K562 (cell line): ENCODE measurements at regions not wholly inside any gene's neighbourhood (a gene's known extent, or its start where the extent isn't known, plus 50 kb on each side); places are given as distances from the start of the nearest gene placed in this dataset.

ENCODE experiments used
- ARNT ChIP-seq, 2 experiments: fragments of 450-650 bp; IDR thresholded peaks; 2 replicates each; pipeline ENCODE4 v1.6.1; 2016; ENCODE audit warnings: mild to moderate bottlenecking in 1 of 2
- CC2D1A ChIP-seq: fragments of 450-650 bp; IDR thresholded peaks from 2 replicates; pipeline ENCODE4 v1.6.1; 2017; ENCODE audit warnings: mild to moderate bottlenecking
- DDX20 ChIP-seq: fragments of 450-650 bp; IDR thresholded peaks from 2 replicates; pipeline ENCODE4 v1.6.1; 2016; ENCODE audit warnings: missing genetic modification characterization, low read depth, mild to moderate bottlenecking, missing compliant biosample characterization, moderate library complexity
- E2F3 ChIP-seq: fragments of 250-450 bp; sonication (Bioruptor Pico); IDR thresholded peaks from 2 replicates; pipeline ENCODE4 v1.4.0; 2020; ENCODE audit warnings: mild to moderate bottlenecking
- E2F8 ChIP-seq: fragments of 450-650 bp; IDR thresholded peaks from 2 replicates; pipeline ENCODE4 v1.7.1; 2018; ENCODE audit warnings: mild to moderate bottlenecking, low read depth; ENCODE audit not compliant: partially characterized antibody
- FOXK2 ChIP-seq, 2 experiments: fragments of 450-650 bp; IDR thresholded peaks in 1 of 2; conservative IDR thresholded peaks in 1 of 2; 2 replicates each; pipeline ENCODE4 v1.6.1; 2016; ENCODE audit warnings: low read depth in 2 of 2, mild to moderate bottlenecking in 1 of 2
- JUN ChIP-seq, 2 experiments: sonication (generic) in 1 of 2; formaldehyde crosslinking in 1 of 2; IDR thresholded peaks; 2 replicates each; pipeline versions ENCODE4 v1.6.1 to v1.8.0; 2012 to 2022; ENCODE audit warnings: borderline replicate concordance in 2 of 2, mild to moderate bottlenecking in 2 of 2, improper control_type of control experiment in 1 of 2, low read depth in 1 of 2, low read length in 1 of 2, missing genetic modification reagents in 1 of 2
- MLLT1 ChIP-seq, 2 experiments: fragments of 450-650 bp; IDR thresholded peaks; 2 replicates each; pipeline ENCODE4 v1.6.1; 2016
- MXI1 ChIP-seq: IDR thresholded peaks from 2 replicates; pipeline ENCODE4 v1.6.1; 2011; ENCODE audit warnings: low read depth, mild to moderate bottlenecking, improper control_type of control experiment, low read length
- NUFIP1 ChIP-seq: fragments of 450-650 bp; IDR thresholded peaks from 2 replicates; pipeline ENCODE4 v1.6.1; 2018; ENCODE audit not compliant: partially characterized antibody
- OTX1 ChIP-seq: fragments of 450-650 bp; formaldehyde crosslinking; IDR thresholded peaks from 2 replicates; pipeline ENCODE4 v1.4.0; 2022; ENCODE audit warnings: mild to moderate bottlenecking
- SAFB ChIP-seq: fragments of 200-400 bp; formaldehyde crosslinking; IDR thresholded peaks from 2 replicates; pipeline ENCODE4 v1.6.1; 2017; ENCODE audit warnings: low read depth, low read length, borderline replicate concordance
- SNAPC5 ChIP-seq: fragments of 250-450 bp; sonication (Bioruptor Pico); IDR thresholded peaks from 2 replicates; pipeline ENCODE4 v1.8.0; 2021; ENCODE audit warnings: moderate library complexity, mild to moderate bottlenecking, inconsistent platforms
- SNIP1 ChIP-seq: fragments of 450-650 bp; IDR thresholded peaks from 2 replicates; pipeline ENCODE4 v1.7.1; 2017; ENCODE audit warnings: low read depth, mild to moderate bottlenecking
- SRF ChIP-seq, 2 experiments: fragments of 250-450, 450-650 bp in 1 of 2; sonication (Bioruptor Pico) in 1 of 2; sonication (generic) in 1 of 2; formaldehyde crosslinking; IDR thresholded peaks; 2 replicates each; pipeline versions ENCODE4 v1.5.0 to v1.5.1; 2020 to 2022; ENCODE audit warnings: mild to moderate bottlenecking in 1 of 2, missing genetic modification reagents in 1 of 2
- TARDBP ChIP-seq: fragments of 450-650 bp; IDR thresholded peaks from 2 replicates; pipeline ENCODE4 v1.6.1; 2016
- TCFL5 ChIP-seq: fragments of 250-450 bp; sonication (Bioruptor Pico); conservative IDR thresholded peaks from 2 replicates; pipeline ENCODE4 v1.6.1; 2021; ENCODE audit warnings: mild to moderate bottlenecking, moderate library complexity, matching md5 sums
- ZBED1 ChIP-seq: IDR thresholded peaks from 2 replicates; pipeline ENCODE4 v1.6.1; 2014
- ZBTB33 ChIP-seq: sonication (generic); formaldehyde crosslinking; IDR thresholded peaks from 2 replicates; pipeline ENCODE4 v1.8.1; 2023; ENCODE audit warnings: mild to moderate bottlenecking, missing genetic modification reagents
- ZFP30 ChIP-seq: fragments of 250-450 bp; sonication (Bioruptor Pico); IDR thresholded peaks from 2 replicates; pipeline ENCODE4 v1.8.0; 2022; ENCODE audit warnings: moderate library complexity, mild to moderate bottlenecking, inconsistent platforms, borderline replicate concordance
- ZNF263 ChIP-seq: sonication (generic); formaldehyde crosslinking; IDR thresholded peaks from 2 replicates; pipeline ENCODE4 v1.8.0; 2022; ENCODE audit warnings: mild to moderate bottlenecking, missing genetic modification reagents, borderline replicate concordance
- ZNF436 ChIP-seq: fragments of 250-450, 450-650 bp; sonication (Bioruptor Pico); formaldehyde crosslinking; IDR thresholded peaks from 2 replicates; pipeline ENCODE4 v1.7.0; 2020; ENCODE audit warnings: mild to moderate bottlenecking
- ZNF766 ChIP-seq: fragments of 200-800 bp; sonication (Bioruptor generic); conservative IDR thresholded peaks from 2 replicates; pipeline ENCODE4 v1.6.1; 2016; ENCODE audit warnings: missing genetic modification characterization, missing compliant biosample characterization

GRCh38 chr6:146893690-146894089 is 294.9 kb downstream of the ADGB start (continued):
- no peak for TF ChIP-seq ZNF263 (CRISPR knock-in tag)
- TF ChIP-seq SNIP1: no peak
- TF ChIP-seq DDX20: 0 out of 2 replicates have a peak, but pooled peaks have one; percentile 16
- TF ChIP-seq CC2D1A: no peak
- TF ChIP-seq FOXK2 (conservative IDR thresholded peaks at IDR 0.05 in 1 of 2, IDR thresholded peaks at IDR 0.05 in 1 of 2; ENCODE audit: low read depth in 2 of 2): no peak
- no peak for TF ChIP-seq ZBED1
- no peak for TF ChIP-seq SRF (CRISPR knock-in tag; IDR thresholded peaks at IDR 0.05)
- TF ChIP-seq SAFB: no peak
- TF ChIP-seq E2F8: no peak
- TF ChIP-seq ZBTB33: no peak
- 0 out of 2 replicates have a peak, but pooled peaks have one; percentile 42 for TF ChIP-seq ZNF436 (CRISPR knock-in tag)
- TF ChIP-seq MXI1: no peak
- TF ChIP-seq ZFP30 (CRISPR knock-in tag): no peak
- no peak for TF ChIP-seq E2F3 (CRISPR knock-in tag)
- TF ChIP-seq MLLT1 (IDR thresholded peaks at IDR 0.05): peak in 1 of 2 experiments; percentile 64; a peak in 3 of 4 replicates
- no peak for TF ChIP-seq ZNF766 (CRISPR knock-in tag)
- no peak for TF ChIP-seq SNAPC5
- TF ChIP-seq TARDBP: no peak
- no peak for TF ChIP-seq NUFIP1
- peak; percentile 6; the same call in 1 of the 2 replicates for TF ChIP-seq OTX1
- TF ChIP-seq JUN (IDR thresholded peaks at IDR 0.05; ENCODE audit: borderline replicate concordance, low read depth, low read length): no peak
- no peak for TF ChIP-seq JUN (CRISPR knock-in tag; IDR thresholded peaks at IDR 0.05; ENCODE audit: borderline replicate concordance)
- no peak for TF ChIP-seq ARNT (IDR thresholded peaks at IDR 0.05)
- TF ChIP-seq TCFL5: 0 out of 2 replicates have a peak, but pooled peaks have one; percentile 36
